Liver (tissue), 8 donors: ENCODE measurements at regions not wholly inside any gene's neighbourhood (a gene's known extent, or its start where the extent isn't known, plus 50 kb on each side); places are given as distances from the start of the nearest gene placed in this dataset.

Experiments
- DNase-seq: peaks from one replicate; pipeline ENCODE4 v3.0.0-alpha.2; 2017; ENCODE audit warnings: low spot score
- H3K27ac ChIP-seq, 2 donors: one replicate each; pipeline ENCODE4 v1.7.0; 2013; ENCODE audit warnings: inconsistent platforms in 2 of 2, low read length in 2 of 2, control low read depth in 1 of 2, low read depth in 1 of 2, mild to moderate bottlenecking in 1 of 2
- H3K27me3 ChIP-seq, 4 donors: one replicate each; pipeline versions ENCODE4 v1.6.1 to v1.7.0; 2013; ENCODE audit warnings: low read length in 3 of 4, inconsistent platforms in 1 of 4, mild to moderate bottlenecking in 1 of 4, moderate library complexity in 1 of 4; ENCODE audit not compliant: control insufficient read depth in 4 of 4, insufficient read depth in 4 of 4
- H3K36me3 ChIP-seq, 4 donors: one replicate each; pipeline versions ENCODE4 v1.6.1 to v1.7.0; 2013; ENCODE audit warnings: low read length in 3 of 4, mild to moderate bottlenecking in 3 of 4, low read depth in 1 of 4, moderate library complexity in 1 of 4; ENCODE audit not compliant: control insufficient read depth in 4 of 4, insufficient read depth in 3 of 4
- H3K4me1 ChIP-seq, 4 donors: one replicate each; pipeline versions ENCODE4 v1.6.1 to v1.7.0; 2013; ENCODE audit warnings: low read length in 3 of 4, mild to moderate bottlenecking in 3 of 4, moderate library complexity in 1 of 4; ENCODE audit not compliant: control insufficient read depth in 4 of 4, insufficient read depth in 4 of 4
- H3K4me3 ChIP-seq, 3 donors: one replicate each; pipeline versions ENCODE4 v1.6.1 to v1.7.0; 2013; ENCODE audit warnings: low read length in 3 of 3, control low read depth in 1 of 3, low read depth in 1 of 3, mild to moderate bottlenecking in 1 of 3
- H3K9ac ChIP-seq, 2 donors: one replicate each; pipeline ENCODE4 v1.7.0; 2013; ENCODE audit warnings: low read length in 2 of 2, mild to moderate bottlenecking in 2 of 2, moderate library complexity in 2 of 2, control low read depth in 1 of 2, low read depth in 1 of 2
- H3K9me3 ChIP-seq, 4 donors: one replicate each; pipeline versions ENCODE4 v1.6.1 to v1.7.0; 2013; ENCODE audit warnings: low read length in 3 of 4; ENCODE audit not compliant: control insufficient read depth in 4 of 4
- ATF3 ChIP-seq: IDR thresholded peaks from 2 replicates; pipeline ENCODE4 v1.6.1; 2016; ENCODE audit warnings: antibody characterized with exemption
- CTCF ChIP-seq: fragments of 150-350 bp; IDR thresholded peaks from 2 replicates; pipeline ENCODE4 v1.5.1; 2017; ENCODE audit warnings: improper control_type of control experiment, low read depth, low read length; ENCODE audit not compliant: missing input control
- EGR1 ChIP-seq, 2 donors: IDR thresholded peaks; 2 replicates each; pipeline ENCODE4 v1.6.1; 2016 to 2018; ENCODE audit warnings: antibody characterized with exemption in 2 of 2, low read depth in 2 of 2
- FOXA1 ChIP-seq: IDR thresholded peaks from 2 replicates; pipeline ENCODE4 v1.6.1; 2016; ENCODE audit warnings: antibody characterized with exemption
- FOXA2 ChIP-seq: IDR thresholded peaks from 2 replicates; pipeline ENCODE4 v1.6.1; 2016; ENCODE audit warnings: antibody characterized with exemption
- GABPA ChIP-seq, 2 donors: IDR thresholded peaks in 1 of 2; conservative IDR thresholded peaks in 1 of 2; 2 replicates each; pipeline ENCODE4 v1.6.1; 2016; ENCODE audit warnings: antibody characterized with exemption in 2 of 2, mild to moderate bottlenecking in 1 of 2, moderate library complexity in 1 of 2
- HNF4A ChIP-seq, 2 donors: conservative IDR thresholded peaks; 2 replicates each; pipeline ENCODE4 v1.6.1; 2016; ENCODE audit warnings: antibody characterized with exemption in 2 of 2, mild to moderate bottlenecking in 2 of 2
- HNF4G ChIP-seq: IDR thresholded peaks from 2 replicates; pipeline ENCODE4 v1.6.1; 2016; ENCODE audit warnings: antibody characterized with exemption
- JUND ChIP-seq, 2 donors: IDR thresholded peaks; 2 replicates each; pipeline ENCODE4 v1.6.1; 2016; ENCODE audit warnings: antibody characterized with exemption in 2 of 2
- NR2F2 ChIP-seq: IDR thresholded peaks from 2 replicates; pipeline ENCODE4 v1.6.1; 2016; ENCODE audit warnings: antibody characterized with exemption
- RAD21 ChIP-seq, 2 donors: IDR thresholded peaks; 2 replicates each; pipeline ENCODE4 v1.6.1; 2016; ENCODE audit warnings: antibody characterized with exemption in 2 of 2, mild to moderate bottlenecking in 2 of 2
- REST ChIP-seq: IDR thresholded peaks from 2 replicates; pipeline ENCODE4 v1.6.1; 2016; ENCODE audit warnings: antibody characterized with exemption, mild to moderate bottlenecking
- RXRA ChIP-seq, 2 donors: IDR thresholded peaks; 2 replicates each; pipeline ENCODE4 v1.6.1; 2017 to 2018; ENCODE audit warnings: antibody characterized with exemption in 2 of 2, mild to moderate bottlenecking in 1 of 2
- SP1 ChIP-seq: IDR thresholded peaks from 2 replicates; pipeline ENCODE4 v1.6.1; 2018; ENCODE audit warnings: antibody characterized with exemption, mild to moderate bottlenecking
- TAF1 ChIP-seq: conservative IDR thresholded peaks from 2 replicates; pipeline ENCODE4 v1.6.1; 2016; ENCODE audit warnings: antibody characterized with exemption, mild to moderate bottlenecking
- YY1 ChIP-seq: IDR thresholded peaks from 2 replicates; pipeline ENCODE4 v1.6.1; 2016; ENCODE audit warnings: antibody characterized with exemption, mild to moderate bottlenecking
- WGBS: extraction: QIAGEN DNeasy Blood & Tissue Kit; methylation state at CpG from one replicate; pipeline ENCODE4 v1.1.7; 2013; 5-methylcytosine and 5-hydroxymethylcytosine counted together
- TF ChIP-seq, protein P1 (sequence below): IDR thresholded peaks from 2 replicates; pipeline ENCODE4 v1.6.1; 2016; ENCODE audit warnings: antibody characterized with exemption
- TF ChIP-seq, protein P2 (sequence below): IDR thresholded peaks from 2 replicates; pipeline ENCODE4 v1.6.1; 2016; ENCODE audit warnings: antibody characterized with exemption
- donor health status: healthy.
- donor health status: healthy.
- donor health status: healthy.
- donor health status: healthy.
- donor health status: healthy.

- H3K27ac ChIP-seq = no peak overlapping the region
- H3K36me3 ChIP-seq = no peaks in the 10 kb centered on the region
- DNase-seq = no peak
- no peak overlapping the region for H3K9ac ChIP-seq
- H3K4me1 ChIP-seq = no peaks in the 10 kb centered on the region
- no peaks in the 10 kb centered on the region for H3K9me3 ChIP-seq
- no peak overlapping the region for H3K4me3 ChIP-seq
- H3K27me3 ChIP-seq = peaks cover 0 to 3% (median 0%) of the 10 kb centered on the region in 4 donors
- TF ChIP-seq JUND (IDR thresholded peaks at IDR 0.05) (no peak), RAD21 (IDR thresholded peaks at IDR 0.05) (no peak), HNF4A (conservative IDR thresholded peaks at IDR 0.05) (no peak), SP1 (no peak), REST (no peak), ATF3 (no peak), RXRA (IDR thresholded peaks at IDR 0.05) (no peak), NR2F2 (no peak), FOXA1 (no peak), HNF4G (no peak), YY1 (no peak), GABPA (IDR thresholded peaks at IDR 0.05 in 1 of 2, conservative IDR thresholded peaks at IDR 0.05 in 1 of 2) (no peak), EGR1 (IDR thresholded peaks at IDR 0.05; ENCODE audit: low read depth in 2 of 2) (no peak), FOXA2 (no peak), CTCF (no peak), TAF1 (no peak)
- TF ChIP-seq, protein P1, sequence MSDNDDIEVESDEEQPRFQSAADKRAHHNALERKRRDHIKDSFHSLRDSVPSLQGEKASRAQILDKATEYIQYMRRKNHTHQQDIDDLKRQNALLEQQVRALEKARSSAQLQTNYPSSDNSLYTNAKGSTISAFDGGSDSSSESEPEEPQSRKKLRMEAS = no peak
- TF ChIP-seq, protein P2, sequence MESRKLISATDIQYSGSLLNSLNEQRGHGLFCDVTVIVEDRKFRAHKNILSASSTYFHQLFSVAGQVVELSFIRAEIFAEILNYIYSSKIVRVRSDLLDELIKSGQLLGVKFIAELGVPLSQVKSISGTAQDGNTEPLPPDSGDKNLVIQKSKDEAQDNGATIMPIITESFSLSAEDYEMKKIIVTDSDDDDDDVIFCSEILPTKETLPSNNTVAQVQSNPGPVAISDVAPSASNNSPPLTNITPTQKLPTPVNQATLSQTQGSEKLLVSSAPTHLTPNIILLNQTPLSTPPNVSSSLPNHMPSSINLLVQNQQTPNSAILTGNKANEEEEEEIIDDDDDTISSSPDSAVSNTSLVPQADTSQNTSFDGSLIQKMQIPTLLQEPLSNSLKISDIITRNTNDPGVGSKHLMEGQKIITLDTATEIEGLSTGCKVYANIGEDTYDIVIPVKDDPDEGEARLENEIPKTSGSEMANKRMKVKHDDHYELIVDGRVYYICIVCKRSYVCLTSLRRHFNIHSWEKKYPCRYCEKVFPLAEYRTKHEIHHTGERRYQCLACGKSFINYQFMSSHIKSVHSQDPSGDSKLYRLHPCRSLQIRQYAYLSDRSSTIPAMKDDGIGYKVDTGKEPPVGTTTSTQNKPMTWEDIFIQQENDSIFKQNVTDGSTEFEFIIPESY = no peak
- 84% methylated on average over 3 of the region's 3 CpGs for WGBS
Observed at GRCh38 chr17:69872675-69873262, 202.3 kb upstream of the KCNJ16 start.
